GM21529 (cell line): ENCODE measurements at regions not wholly inside any gene's neighbourhood (a gene's known extent, or its start where the extent isn't known, plus 50 kb on each side); places are given as distances from the start of the nearest gene placed in this dataset.
A peak's percentile ranks its signal among the peaks of the same experiment; 100 is the strongest.

Source experiments
- ATAC-seq: cut with Tn5 transposase; IDR thresholded peaks from one replicate; pipeline ENCODE4 v1.9.1; 2021; ENCODE audit not compliant: unreplicated experiment

DNA sequence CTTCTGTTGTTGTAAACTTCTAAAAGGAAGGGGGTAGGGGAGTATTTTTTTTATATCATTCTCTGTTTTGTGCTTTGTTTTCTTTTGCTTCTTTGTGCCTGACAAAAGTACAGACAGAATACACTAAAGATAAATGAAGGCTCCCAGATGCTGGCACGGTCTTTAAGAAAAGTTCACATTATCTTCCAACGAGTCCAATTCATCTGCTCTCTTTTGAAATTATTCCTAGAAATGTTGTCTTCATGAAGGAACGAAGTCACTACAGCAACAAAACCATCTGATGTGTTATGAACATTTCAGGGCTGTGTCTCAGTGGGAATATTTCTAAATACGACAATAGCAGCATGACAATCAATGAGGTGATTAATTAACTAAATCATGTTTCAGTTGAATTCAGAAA lies 813.8 kb upstream of the HTR2C start:
- no peak for ATAC-seq

DNA sequence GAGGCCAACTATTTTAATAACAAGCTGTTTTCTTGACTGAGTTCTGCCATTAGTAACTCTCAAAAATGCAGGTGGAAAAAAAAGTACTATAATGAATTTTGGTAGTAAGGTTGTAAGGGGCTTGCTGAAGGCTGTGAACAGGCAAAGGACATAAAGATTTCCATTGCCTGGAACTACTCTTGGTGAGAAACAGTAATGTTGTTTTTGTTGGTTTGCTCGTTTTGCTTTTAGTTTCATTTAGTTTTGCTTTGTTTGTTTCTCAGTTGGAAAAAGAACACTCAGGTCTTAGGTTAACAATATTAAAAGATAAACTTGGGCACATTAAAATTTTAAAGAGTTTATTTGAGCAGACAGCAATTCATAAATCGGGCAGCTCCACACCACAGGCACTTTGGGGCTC lies 824.5 kb upstream of the HTR2C start:
- ATAC-seq, result no peak

DNA sequence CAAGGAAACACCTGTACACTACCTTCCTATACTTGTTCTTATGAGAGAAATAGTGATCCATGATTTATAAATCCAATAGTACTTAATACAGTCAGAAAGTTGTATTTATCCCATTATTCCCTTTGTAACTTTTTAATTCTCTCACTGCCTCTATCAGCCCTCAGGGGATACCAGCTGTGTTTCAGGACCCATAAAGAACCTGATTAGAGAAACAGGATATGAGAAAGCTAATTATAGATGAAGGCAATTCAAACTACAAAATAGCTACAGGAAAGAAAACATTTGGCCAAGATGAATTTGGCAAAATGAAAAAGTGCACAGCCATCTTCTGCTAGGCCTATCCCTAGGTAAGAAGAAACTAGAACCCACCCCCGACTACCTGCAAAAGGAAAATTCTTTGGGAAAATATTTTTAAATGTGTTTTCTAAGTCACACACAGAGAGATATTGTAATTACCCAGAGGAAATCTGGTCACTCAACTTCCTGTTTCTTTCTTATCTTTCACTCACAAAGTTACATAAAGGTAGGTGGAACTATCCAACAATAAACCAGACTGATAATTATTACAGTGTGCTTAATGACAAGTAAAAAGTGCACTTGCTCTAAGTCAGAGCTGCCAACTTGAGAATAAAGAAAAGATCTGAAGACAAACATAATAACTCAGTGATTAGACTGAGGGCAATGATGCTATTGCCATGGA lies 836.5 kb upstream of the HTR2C start:
- ATAC-seq, result peak; percentile 57

DNA sequence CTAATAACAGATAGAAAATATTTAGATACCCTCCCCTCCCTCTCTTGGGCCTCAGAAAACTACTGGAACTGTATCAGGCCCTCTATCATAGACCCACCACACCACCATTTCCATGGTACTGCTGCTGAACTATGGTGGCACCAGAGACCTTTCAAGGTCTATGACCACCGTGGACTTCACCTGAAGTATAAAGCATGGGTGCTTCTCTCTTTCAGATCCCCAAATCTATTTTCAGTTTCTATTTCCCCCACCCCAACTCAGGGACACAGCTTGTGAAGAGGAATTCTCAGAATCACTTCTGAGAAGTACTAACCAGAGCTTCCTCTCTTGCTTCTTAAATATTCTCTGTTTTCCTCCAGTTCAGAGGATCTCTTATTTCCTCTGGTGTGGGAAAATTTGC lies 840.8 kb upstream of the HTR2C start:
- peak; percentile 46 for ATAC-seq

DNA sequence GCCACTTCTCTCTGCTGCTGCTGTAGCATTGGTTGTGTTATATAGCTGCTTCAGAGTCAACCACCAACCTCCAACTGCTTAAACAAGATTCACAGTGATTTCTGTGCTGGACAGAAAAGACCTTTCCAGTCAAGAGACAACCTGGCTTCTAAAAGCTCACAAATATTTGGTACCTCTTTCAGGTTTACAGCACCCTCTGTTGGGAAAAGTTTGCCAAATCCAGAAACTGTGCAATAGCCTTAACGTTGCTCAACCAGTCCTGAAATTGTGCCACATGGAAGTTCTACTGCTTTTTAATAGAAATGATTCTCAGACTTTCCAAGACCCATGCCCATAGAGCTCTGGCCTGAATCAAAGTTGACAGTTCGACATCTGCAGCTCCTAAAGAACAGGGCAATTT lies 842.1 kb upstream of the HTR2C start:
- ATAC-seq, result peak; percentile 22

DNA sequence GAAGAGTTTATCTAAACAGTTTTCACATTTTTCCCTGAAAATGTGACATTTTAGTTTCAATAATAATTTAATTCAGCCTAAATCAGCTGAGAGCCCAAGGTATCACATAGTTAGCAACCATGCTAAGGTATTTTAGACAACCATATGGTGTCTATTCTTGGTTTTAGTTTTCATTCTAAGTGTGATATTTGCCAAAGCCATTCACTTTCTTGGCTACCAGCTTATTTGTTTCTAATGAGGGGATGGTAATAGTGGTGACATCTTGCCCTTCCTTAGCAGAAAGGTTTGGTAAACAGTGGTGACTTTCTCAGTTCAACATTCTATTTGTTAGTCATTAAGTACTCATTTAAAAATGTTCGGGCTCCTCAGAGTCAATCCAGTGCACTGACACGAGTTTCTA lies 854.9 kb upstream of the HTR2C start:
- ATAC-seq, result no peak

DNA sequence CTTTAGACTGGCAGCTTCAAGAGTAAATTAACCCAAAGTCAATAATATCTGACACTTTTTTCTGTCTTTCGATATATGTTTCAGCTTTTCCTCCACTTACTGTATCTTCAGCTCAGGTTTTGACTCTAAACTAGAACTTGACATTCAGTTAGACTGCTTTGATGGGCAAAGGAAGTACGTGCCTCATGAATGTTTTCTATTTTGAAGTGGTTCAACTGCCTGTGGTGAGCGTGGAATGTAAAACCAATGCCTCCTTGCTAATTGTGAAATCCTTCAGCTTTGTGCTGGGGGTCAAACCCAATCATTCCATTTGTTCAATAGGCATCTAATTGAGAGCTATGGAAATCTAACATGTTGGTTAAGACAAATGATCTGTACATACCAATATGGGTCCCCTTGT lies 857.0 kb upstream of the HTR2C start:
- peak; percentile 13 for ATAC-seq

DNA sequence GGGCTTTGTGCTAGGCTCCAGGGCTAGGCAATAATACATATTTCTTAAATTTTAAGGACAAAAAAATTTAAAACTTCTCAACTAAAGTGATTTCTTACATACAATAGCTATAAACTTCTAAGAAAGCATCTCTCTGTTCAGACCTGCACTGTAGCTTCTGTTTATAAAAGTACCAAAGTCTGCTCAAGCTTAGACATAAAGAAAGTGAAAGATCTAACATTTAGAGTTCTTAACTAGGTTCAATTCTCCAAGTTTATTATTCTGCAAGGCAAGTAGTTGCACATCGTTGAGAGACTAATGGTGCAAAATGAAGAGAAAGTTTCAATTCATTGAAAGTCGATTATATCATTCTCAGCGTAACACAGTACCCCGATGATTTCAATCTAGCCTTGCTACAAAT lies 857.4 kb upstream of the HTR2C start:
- peak; percentile 53 for ATAC-seq

DNA sequence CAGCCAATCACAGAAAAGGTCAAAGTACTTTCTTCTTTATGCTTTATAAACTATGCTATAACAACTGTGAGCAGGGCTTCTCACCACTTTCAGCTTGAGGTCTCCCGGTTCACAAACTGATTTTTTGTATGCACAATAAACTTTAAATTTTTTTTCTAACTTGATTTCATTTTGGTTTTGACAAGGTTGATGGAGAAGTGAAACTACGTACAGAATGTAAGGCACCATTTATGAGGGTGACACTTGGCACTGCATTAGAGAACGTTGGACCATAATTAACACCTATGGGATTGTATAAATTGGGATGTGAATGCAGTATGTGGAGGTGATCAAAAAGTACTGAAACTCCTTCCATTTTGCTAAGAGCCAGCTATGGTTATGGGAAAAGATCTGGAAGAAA lies 857.9 kb upstream of the HTR2C start:
- ATAC-seq, result peak; percentile 39

DNA sequence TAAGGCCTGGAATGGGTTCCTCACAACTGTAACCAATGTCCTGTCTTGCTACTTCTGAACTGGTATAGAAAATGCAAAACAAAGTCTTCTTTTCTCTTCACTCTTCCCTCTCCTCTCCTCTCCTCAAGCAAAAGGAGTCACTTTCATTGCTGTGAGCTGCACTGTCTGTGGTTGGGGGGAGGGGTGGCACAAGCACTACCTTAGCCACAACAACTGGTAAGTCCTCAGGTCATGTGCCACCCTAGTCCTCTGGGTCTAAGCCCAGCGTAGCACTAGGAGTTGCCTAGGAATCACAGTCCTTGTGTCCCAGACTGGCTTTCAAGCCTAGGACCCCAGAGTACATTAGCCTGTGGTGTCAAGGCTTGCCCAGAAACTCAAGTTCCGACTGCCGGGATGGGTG lies 859.3 kb upstream of the AMOT start:
- ATAC-seq, result no peak

DNA sequence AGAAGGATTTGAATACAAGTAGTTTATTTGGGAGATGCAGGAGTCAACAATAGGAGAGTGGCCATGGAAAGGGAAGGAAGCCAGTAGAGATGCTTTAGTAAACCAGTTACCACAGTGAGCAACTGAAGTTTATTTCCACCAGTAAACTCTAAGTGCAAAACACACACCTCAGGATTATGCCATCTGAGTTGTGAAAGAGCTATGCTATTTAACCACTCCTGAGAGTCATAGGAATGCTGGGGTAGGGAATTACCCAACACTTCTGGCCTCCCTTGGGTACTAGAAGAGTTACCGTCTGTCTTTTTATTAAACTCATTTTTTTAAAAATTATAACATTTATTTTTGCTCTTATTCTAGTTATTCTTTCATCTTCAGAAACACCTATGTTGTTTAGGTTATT lies 834.6 kb upstream of the AMOT start:
- ATAC-seq, result no peak

DNA sequence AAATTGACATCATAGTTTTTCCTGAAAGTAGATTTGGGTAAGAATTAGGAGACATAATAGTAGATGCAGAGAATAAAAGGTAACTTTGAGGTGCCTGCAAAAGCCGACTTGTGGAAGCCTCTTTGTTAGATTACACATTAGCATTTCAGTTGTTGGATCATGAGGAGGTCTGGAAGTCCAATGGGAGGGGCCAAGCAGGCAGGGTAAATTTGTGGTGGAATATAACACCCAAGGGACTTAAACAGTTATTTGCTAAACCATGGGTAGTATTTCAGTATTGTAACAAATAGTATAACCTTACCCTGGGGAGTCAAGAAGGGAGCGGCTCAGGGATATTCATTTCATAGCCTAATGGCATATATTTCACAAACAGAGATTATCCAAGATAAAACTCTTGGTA lies 810.7 kb upstream of the AMOT start:
- no peak for ATAC-seq

DNA sequence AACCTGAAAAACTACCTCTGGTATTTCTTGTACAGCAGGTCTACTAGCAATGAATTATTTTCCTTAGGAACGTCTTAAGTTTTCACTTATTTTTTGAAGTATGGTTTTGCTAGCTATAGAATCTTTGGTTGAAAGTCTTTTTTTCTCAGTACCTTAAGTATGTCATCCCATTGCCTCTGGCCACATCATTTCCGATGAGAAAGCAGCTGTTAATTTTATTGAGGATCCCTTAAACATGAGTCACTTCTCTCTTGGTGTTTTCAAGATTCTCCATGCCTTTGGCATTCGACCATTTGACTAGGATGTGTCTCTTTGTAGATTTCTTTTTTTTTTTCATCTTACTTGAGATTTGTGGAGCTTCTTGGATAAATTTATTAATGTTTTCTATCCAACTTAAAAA lies 803.8 kb upstream of the AMOT start:
- no peak for ATAC-seq

DNA sequence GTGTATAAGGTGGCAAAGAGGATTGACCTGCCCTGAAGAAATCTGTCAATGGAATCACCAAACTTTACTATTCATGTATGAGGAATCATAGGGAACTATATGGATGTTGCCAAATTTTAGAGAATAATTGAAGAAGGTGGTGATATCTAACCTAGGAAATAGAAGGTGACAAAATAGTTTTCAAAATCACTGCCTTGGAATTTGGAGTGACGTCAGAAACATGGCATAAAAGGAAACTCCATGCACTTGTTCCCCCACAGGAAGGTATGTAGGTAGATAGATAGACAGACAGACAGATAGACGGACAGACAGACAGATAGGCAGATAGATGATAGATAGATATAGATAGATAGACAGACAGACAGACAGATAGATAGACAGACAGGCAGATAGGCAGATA lies 793.9 kb upstream of the AMOT start:
- no peak for ATAC-seq

DNA sequence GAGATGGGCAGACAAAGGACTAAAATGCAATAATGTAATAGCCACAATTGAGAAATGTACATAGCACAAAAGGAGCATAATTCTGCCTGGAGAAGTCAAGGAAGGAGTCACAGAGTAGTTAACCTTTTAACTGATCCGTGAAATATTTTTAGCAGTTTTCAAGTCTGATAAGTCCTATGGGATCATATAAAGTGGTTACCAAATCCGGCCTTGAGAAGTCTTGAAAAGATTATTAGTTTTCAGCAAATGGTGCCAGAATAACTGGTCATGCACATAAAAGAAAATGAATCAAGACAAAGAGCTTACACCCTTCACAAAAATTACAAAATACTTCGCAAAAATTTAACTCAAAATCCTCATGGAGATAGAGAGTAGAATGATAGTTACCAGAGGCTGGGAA lies 788.7 kb upstream of the AMOT start:
- no peak for ATAC-seq

DNA sequence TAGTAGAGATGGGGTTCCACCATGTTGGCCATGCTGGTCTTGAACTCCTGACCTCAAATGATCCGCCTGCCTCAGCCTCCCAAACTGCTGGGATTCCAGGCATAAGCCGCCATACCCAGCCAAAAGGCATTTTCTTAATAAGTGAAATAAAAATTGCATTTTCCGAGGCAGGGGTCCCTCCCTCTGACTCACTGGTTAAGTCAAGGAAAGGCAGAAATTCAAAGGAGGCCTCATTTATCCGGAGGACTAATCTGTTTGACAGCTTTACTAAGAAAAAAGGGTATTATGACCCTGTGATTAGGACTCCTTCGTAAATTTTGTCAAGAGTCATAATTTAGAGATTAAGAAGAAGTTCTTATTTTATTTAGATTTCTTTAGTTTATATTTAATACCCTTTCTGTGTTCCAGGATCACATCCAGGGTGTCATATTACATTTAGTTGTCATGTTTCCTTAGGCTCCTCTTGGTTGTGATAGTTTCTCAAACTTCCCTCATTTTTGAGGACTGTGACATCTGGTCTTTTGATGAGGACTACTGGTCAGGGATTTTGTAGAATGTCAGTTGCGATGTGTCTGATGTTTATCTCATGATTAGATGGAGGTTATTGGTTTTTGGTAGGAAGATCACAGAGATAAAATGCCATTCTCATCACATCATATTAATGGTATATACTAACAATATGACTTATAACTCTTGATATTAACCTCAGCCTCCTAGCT lies 753.7 kb upstream of the AMOT start:
- ATAC-seq, result no peak

DNA sequence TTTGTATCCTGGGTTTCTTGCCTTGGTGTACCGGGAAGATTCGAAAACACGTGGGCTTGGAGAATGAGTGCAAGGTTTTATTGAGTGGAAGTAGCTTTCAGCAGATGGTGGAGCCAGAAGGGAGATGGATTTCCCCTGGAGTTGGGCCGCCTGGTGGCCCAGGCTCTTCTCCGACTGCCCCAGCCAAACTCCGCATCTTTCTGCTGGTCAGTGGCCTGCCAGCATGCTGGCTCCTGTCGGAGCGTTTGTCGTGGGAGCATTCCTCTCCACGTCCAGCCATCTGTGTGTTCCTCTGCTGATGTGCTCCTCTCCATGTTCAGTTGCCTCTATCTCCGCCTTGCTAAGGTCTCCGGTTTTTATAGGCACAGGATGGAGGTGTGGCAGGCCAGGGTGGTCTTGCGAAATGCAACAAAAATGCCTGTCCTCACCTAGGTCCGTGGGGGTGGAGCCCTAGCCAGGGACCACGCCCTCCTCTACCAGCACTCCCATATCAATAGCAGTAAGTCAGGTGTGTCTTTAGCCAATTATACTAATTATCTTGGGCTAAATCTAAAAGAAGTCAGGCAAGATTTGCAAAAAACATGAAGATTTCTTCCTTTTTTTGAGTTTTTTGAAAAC lies 745.8 kb upstream of the AMOT start:
- no peak for ATAC-seq

DNA sequence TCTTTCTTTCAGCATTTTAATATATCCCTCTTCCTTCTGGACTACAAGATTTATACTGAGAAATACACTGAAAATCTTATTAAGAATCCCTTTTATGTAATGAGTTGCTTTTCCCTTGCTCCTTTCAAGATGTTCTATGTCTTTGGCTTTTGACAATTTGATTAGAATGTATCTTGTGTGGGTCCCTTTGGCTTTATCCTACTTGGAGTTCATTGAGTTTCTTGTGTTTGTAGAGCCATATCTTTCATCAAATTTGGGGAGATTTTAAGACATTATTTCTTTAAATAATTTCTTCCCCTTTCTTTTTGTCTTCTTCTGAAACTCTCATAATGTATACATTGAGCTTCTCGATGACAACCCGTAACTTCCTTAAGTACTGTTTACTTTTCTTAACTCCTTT lies 739.9 kb upstream of the AMOT start:
- no peak for ATAC-seq

DNA sequence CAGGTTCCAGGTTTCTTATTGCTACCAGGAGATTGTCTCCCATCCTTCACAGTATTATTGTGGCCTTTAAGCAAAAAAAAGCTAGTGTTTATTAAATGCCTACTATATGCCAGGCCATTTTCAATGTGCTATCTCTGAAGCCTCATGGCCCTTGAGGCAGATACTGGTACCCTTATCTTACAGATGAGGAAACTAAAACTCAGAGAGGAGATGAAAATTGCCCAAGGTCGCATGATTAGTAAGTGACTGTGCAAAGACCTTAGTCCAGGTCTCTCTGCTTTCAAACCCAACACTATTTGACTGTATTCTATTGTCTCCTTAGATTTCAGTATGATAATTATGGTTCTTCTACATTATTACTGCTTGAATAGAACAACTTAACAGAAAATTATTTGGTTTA lies 717.9 kb upstream of the AMOT start:
- no peak for ATAC-seq

DNA sequence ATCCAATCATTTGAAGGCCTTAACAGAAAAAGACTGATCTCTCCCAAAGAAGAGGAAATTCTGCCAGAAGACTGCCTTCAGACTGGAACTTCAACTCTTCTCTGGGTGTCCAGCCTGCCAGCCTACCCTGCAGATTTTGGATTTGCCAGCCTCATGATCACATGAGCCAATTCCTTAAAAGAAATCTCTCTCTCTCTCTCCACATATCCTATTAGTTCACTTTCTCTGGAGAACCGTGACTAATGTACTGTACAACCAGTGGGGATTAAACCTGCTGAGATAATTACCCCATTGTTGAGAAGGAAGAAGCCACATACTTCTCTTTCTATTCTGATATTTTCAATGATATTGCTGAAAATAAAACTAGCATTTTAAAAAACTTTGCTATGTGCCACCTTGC lies 711.3 kb upstream of the AMOT start:
- no peak for ATAC-seq

DNA sequence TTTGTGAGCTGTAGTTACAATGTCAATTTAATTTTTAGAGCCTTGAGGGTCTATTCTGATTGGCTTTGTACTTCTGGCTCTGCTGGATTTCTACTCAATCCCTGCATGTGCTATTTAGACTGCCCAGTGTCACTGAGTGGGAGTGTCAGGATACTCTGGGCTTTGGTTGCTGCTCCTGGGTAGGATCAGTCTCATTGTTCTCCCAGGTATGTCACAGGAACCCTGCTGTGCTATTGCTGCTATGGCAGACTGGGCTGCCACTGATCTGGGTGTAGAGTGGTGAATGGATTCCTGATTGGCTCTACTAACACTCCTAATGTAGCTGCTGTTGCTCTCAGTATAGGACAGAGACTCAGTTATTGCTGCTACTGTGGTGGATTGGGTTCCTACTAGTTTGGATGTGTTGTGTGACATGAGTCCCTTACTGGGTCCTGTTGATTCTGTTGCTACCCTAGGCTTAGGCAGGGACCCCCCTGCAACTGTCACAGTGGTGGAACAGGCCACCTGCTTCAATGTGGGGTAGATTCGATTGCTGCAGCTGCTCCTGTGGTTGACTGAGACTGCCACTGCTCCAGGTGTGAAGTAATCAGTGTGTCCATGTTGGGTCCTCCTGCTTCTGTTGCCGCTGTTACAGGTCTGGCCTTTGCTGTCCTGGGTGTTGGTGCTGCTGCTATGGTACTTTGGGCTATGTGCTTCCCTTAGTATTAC lies 707.8 kb upstream of the AMOT start:
- ATAC-seq, result no peak

DNA sequence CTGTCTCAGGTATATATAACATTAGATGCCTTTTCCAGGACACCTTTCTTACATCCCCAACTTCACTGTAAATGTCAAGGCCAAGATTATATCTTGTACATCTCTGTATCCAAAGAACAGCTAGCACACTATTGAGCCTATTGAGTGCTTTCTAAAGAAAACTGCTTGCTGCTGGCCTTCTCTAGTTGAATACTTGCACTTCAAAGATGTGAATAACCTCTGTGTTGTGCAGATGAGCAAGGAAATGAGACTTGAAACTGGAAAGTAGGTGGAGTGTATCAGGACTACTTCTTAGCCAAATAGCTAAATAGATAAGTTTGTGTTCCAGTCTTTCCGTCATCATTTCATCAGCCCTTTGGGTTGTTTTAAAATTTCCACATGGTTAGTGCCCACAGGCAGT lies 704.4 kb upstream of the AMOT start:
- no peak for ATAC-seq
